ENCODE measurements at regions not wholly inside any gene's neighbourhood (a gene's known extent, or its start where the extent isn't known, plus 50 kb on each side); places are given as distances from the start of the nearest gene placed in this dataset.
A peak's percentile ranks its signal among the peaks of the same experiment; 100 is the strongest.
"Not testable (repeated sequence)": the region's sequence is repeated elsewhere in the genome, so short reads cannot be mapped to it uniquely, and the experiment has no call there.

GRCh38 chr1:206366131-206366530 lies 104.1 kb upstream of the IKBKE start:
- not testable (repeated sequence) for DNase-seq

- DNase-seq, result not testable (repeated sequence)
Observed at GRCh38 chr1:206366772-206367171, 103.5 kb upstream of the IKBKE start.

GRCh38 chr1:206367955-206368622 lies 102.2 kb upstream of the IKBKE start:
- DNase-seq, result not testable (repeated sequence)

- DNase-seq, result not testable (repeated sequence)
Observed at GRCh38 chr1:206374725-206375124, 95.6 kb upstream of the IKBKE start.

- not testable (repeated sequence) for DNase-seq
Observed at GRCh38 chr1:206375552-206375951, 94.7 kb upstream of the IKBKE start.

- DNase-seq, result not testable (repeated sequence)
Observed at GRCh38 chr1:206378506-206378905, 91.8 kb upstream of the IKBKE start.

GRCh38 chr1:206379245-206379644 lies 91.0 kb upstream of the IKBKE start:
- DNase-seq, result not testable (repeated sequence)

- DNase-seq, result peak; percentile 62
Observed at GRCh38 chr1:206380163-206380790, 90.0 kb upstream of the IKBKE start.

GRCh38 chr1:206380791-206381610 lies 89.3 kb upstream of the IKBKE start:
- DNase-seq, result peak; percentile 80

- peak; percentile 91 for DNase-seq
Observed at GRCh38 chr1:206384029-206384807, 86.1 kb upstream of the IKBKE start.

GRCh38 chr1:206384891-206385290 lies 85.4 kb upstream of the IKBKE start:
- not testable (repeated sequence) for DNase-seq

GRCh38 chr1:206387631-206388030 lies 82.6 kb upstream of the IKBKE start:
- not testable (repeated sequence) for DNase-seq

- DNase-seq, result not testable (repeated sequence)
Observed at GRCh38 chr1:206391903-206392302, 78.4 kb upstream of the IKBKE start.

- not testable (repeated sequence) for DNase-seq
Observed at GRCh38 chr1:206397501-206397900, 72.8 kb upstream of the IKBKE start.

- not testable (repeated sequence) for DNase-seq
Observed at GRCh38 chr1:206398261-206398660, 72.0 kb upstream of the IKBKE start.

GRCh38 chr1:206403612-206404307 lies 66.5 kb upstream of the IKBKE start:
- DNase-seq, result not testable (repeated sequence)

- not testable (repeated sequence) for DNase-seq
Observed at GRCh38 chr1:206404309-206405027, 65.8 kb upstream of the IKBKE start.

GRCh38 chr1:206405282-206405681 lies 65.0 kb upstream of the IKBKE start:
- not testable (repeated sequence) for DNase-seq

GRCh38 chr1:206408371-206409288 lies 61.6 kb upstream of the IKBKE start:
- not testable (repeated sequence) for DNase-seq

- DNase-seq, result peak; percentile 16
Observed at GRCh38 chr1:206411321-206411720, 59.0 kb upstream of the IKBKE start.

Data from hematopoietic multipotent progenitor cell treated with erythropoietin and hydrocortisone succinate and interleukin-3 and kit ligand, for 4 days (in vitro differentiated cells).